Left renal cortex interstitium (tissue), 4 donors: ENCODE measurements at regions not wholly inside any gene's neighbourhood (a gene's known extent, or its start where the extent isn't known, plus 50 kb on each side); places are given as distances from the start of the nearest gene placed in this dataset.

Experiments used
- DNase-seq, 4 donors: peaks; one replicate each; pipeline ENCODE4 v3.0.0-alpha.2; 2013; ENCODE audit warnings: low read depth in 4 of 4, low spot score in 2 of 4, missing footprints in 1 of 4

- DNase-seq = no peak
Measured at GRCh38 chr10:35927341-35927740, 285.2 kb upstream of the FZD8 start.

- no peak for DNase-seq
Measured at GRCh38 chr10:35926846-35927245, 284.8 kb upstream of the FZD8 start.

- DNase-seq = no peak
Measured at GRCh38 chr10:35925493-35925892, 283.4 kb upstream of the FZD8 start.

GRCh38 chr10:35924759-35925158, 282.7 kb upstream of the FZD8 start:
- DNase-seq = no peak

- DNase-seq = no peak
Measured at GRCh38 chr10:35922876-35923600, 280.9 kb upstream of the FZD8 start.

- DNase-seq = no peak
Measured at GRCh38 chr10:35921866-35922350, 279.8 kb upstream of the FZD8 start.

GRCh38 chr10:35916791-35917190, 274.7 kb upstream of the FZD8 start:
- DNase-seq = no peak

GRCh38 chr10:35913628-35914027, 271.5 kb upstream of the FZD8 start:
- no peak for DNase-seq

GRCh38 chr10:35912615-35913569, 270.8 kb upstream of the FZD8 start:
- no peak for DNase-seq

GRCh38 chr10:35911954-35912353, 269.9 kb upstream of the FZD8 start:
- no peak for DNase-seq

GRCh38 chr10:35911233-35911632, 269.1 kb upstream of the FZD8 start:
- DNase-seq = no peak

GRCh38 chr10:35910234-35910633, 268.1 kb upstream of the FZD8 start:
- DNase-seq = no peak

- no peak for DNase-seq
Measured at GRCh38 chr10:35909121-35909720, 267.1 kb upstream of the FZD8 start.

GRCh38 chr10:35908451-35908850, 266.4 kb upstream of the FZD8 start:
- DNase-seq = no peak

- DNase-seq = no peak
Measured at GRCh38 chr10:35907548-35907947, 265.5 kb upstream of the FZD8 start.

- no peak for DNase-seq
Measured at GRCh38 chr10:35906155-35906554, 264.1 kb upstream of the FZD8 start.

GRCh38 chr10:35903021-35903420, 260.9 kb upstream of the FZD8 start:
- DNase-seq = no peak

- no peak for DNase-seq
Measured at GRCh38 chr10:35898716-35899440, 256.8 kb upstream of the FZD8 start.

GRCh38 chr10:35896001-35896400, 253.9 kb upstream of the FZD8 start:
- DNase-seq = no peak

- DNase-seq = no peak
Measured at GRCh38 chr10:35895331-35895730, 253.2 kb upstream of the FZD8 start.

- no peak for DNase-seq
Measured at GRCh38 chr10:35892526-35892925, 250.4 kb upstream of the FZD8 start.
